ENCODE measurements at regions not wholly inside any gene's neighbourhood (a gene's known extent, or its start where the extent isn't known, plus 50 kb on each side); places are given as distances from the start of the nearest gene placed in this dataset.
A peak's percentile ranks its signal among the peaks of the same experiment; 100 is the strongest.

DNA sequence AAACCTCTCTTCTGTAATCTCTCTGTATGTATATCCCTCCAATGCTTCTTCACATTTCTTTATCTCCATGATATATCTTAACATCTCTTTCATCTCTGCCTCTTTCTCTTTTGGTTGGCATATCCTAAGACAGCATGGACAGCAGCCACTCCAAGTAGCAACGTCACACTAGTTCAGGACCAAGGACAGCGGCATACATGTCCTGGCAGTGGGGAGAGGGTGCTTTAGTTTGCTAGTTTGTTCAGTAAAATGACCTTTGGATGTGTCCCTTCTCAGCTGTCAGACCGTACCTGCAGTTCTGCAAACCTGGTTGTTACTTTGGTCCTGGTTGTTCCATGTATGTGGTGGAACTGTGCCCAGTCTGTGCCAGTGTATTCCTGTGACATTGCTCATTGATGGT, 225.6 kb upstream of the ROPN1 start (continued):
- TF ChIP-seq, protein P1, sequence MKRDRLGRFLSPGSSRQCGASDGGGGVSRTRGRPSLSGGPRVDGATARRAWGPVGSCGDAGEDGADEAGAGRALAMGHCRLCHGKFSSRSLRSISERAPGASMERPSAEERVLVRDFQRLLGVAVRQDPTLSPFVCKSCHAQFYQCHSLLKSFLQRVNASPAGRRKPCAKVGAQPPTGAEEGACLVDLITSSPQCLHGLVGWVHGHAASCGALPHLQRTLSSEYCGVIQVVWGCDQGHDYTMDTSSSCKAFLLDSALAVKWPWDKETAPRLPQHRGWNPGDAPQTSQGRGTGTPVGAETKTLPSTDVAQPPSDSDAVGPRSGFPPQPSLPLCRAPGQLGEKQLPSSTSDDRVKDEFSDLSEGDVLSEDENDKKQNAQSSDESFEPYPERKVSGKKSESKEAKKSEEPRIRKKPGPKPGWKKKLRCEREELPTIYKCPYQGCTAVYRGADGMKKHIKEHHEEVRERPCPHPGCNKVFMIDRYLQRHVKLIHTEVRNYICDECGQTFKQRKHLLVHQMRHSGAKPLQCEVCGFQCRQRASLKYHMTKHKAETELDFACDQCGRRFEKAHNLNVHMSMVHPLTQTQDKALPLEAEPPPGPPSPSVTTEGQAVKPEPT (CRISPR knock-in tag; IDR thresholded peaks at IDR 0.05; ENCODE audit: low read depth), result peak; percentile 42; the same call in 1 of the 2 replicates
- TF ChIP-seq, protein P2, sequence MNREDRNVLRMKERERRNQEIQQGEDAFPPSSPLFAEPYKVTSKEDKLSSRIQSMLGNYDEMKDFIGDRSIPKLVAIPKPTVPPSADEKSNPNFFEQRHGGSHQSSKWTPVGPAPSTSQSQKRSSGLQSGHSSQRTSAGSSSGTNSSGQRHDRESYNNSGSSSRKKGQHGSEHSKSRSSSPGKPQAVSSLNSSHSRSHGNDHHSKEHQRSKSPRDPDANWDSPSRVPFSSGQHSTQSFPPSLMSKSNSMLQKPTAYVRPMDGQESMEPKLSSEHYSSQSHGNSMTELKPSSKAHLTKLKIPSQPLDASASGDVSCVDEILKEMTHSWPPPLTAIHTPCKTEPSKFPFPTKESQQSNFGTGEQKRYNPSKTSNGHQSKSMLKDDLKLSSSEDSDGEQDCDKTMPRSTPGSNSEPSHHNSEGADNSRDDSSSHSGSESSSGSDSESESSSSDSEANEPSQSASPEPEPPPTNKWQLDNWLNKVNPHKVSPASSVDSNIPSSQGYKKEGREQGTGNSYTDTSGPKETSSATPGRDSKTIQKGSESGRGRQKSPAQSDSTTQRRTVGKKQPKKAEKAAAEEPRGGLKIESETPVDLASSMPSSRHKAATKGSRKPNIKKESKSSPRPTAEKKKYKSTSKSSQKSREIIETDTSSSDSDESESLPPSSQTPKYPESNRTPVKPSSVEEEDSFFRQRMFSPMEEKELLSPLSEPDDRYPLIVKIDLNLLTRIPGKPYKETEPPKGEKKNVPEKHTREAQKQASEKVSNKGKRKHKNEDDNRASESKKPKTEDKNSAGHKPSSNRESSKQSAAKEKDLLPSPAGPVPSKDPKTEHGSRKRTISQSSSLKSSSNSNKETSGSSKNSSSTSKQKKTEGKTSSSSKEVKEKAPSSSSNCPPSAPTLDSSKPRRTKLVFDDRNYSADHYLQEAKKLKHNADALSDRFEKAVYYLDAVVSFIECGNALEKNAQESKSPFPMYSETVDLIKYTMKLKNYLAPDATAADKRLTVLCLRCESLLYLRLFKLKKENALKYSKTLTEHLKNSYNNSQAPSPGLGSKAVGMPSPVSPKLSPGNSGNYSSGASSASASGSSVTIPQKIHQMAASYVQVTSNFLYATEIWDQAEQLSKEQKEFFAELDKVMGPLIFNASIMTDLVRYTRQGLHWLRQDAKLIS (CRISPR knock-in tag; IDR thresholded peaks at IDR 0.05), result no peak
- TF ChIP-seq, protein P3, sequence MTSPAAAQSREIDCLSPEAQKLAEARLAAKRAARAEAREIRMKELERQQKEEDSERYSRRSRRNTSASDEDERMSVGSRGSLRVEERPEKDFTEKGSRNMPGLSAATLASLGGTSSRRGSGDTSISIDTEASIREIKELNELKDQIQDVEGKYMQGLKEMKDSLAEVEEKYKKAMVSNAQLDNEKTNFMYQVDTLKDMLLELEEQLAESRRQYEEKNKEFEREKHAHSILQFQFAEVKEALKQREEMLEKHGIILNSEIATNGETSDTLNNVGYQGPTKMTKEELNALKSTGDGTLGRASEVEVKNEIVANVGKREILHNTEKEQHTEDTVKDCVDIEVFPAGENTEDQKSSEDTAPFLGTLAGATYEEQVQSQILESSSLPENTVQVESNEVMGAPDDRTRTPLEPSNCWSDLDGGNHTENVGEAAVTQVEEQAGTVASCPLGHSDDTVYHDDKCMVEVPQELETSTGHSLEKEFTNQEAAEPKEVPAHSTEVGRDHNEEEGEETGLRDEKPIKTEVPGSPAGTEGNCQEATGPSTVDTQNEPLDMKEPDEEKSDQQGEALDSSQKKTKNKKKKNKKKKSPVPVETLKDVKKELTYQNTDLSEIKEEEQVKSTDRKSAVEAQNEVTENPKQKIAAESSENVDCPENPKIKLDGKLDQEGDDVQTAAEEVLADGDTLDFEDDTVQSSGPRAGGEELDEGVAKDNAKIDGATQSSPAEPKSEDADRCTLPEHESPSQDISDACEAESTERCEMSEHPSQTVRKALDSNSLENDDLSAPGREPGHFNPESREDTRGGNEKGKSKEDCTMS (CRISPR knock-in tag; conservative IDR thresholded peaks at IDR 0.05), result 0 out of 2 replicates have a peak, but pooled peaks have one; percentile 72
- TF ChIP-seq ZNF615 (CRISPR knock-in tag; IDR thresholded peaks at IDR 0.05; ENCODE audit: borderline replicate concordance), result 0 out of 2 replicates have a peak, but pooled peaks have one; percentile 25
- TF ChIP-seq ETV5 (CRISPR knock-in tag; IDR thresholded peaks at IDR 0.05; ENCODE audit: borderline replicate concordance), result peak; percentile 60; the same call in 1 of the 2 replicates
- TF ChIP-seq, protein P4, sequence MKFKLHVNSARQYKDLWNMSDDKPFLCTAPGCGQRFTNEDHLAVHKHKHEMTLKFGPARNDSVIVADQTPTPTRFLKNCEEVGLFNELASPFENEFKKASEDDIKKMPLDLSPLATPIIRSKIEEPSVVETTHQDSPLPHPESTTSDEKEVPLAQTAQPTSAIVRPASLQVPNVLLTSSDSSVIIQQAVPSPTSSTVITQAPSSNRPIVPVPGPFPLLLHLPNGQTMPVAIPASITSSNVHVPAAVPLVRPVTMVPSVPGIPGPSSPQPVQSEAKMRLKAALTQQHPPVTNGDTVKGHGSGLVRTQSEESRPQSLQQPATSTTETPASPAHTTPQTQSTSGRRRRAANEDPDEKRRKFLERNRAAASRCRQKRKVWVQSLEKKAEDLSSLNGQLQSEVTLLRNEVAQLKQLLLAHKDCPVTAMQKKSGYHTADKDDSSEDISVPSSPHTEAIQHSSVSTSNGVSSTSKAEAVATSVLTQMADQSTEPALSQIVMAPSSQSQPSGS (CRISPR knock-in tag; IDR thresholded peaks at IDR 0.05), result peak; percentile 86
- TF ChIP-seq SMYD3 (CRISPR knock-in tag; IDR thresholded peaks at IDR 0.05), result peak; percentile 40; the same call in 1 of the 2 replicates
- TF ChIP-seq ZNF30 (CRISPR knock-in tag; IDR thresholded peaks at IDR 0.05), result no peak
- TF ChIP-seq ZNF788 (CRISPR knock-in tag; IDR thresholded peaks at IDR 0.05; ENCODE audit: borderline replicate concordance), result peak; percentile 25; the same call in 1 of the 2 replicates
- TF ChIP-seq KLF13 (CRISPR knock-in tag; IDR thresholded peaks at IDR 0.05), result no peak
- TF ChIP-seq DNMT3B (CRISPR knock-in tag; conservative IDR thresholded peaks at IDR 0.05), result peak; percentile 94; the same call in 1 of the 2 replicates
- no peak for TF ChIP-seq ZNF121 (CRISPR knock-in tag; IDR thresholded peaks at IDR 0.05)
- TF ChIP-seq ZNF124 (CRISPR knock-in tag; IDR thresholded peaks at IDR 0.05), result peak; percentile 94; the same call in 1 of the 2 replicates
- TF ChIP-seq KMT2A (CRISPR knock-in tag; IDR thresholded peaks at IDR 0.05), result no peak
- TF ChIP-seq ZNF326 (CRISPR knock-in tag; IDR thresholded peaks at IDR 0.05; ENCODE audit: borderline replicate concordance), result no peak
- TF ChIP-seq ZNF749 (CRISPR knock-in tag; IDR thresholded peaks at IDR 0.05; ENCODE audit: borderline replicate concordance), result peak; percentile 66; the same call in 1 of the 2 replicates
- peak; percentile 80 for TF ChIP-seq KDM4B (CRISPR knock-in tag; IDR thresholded peaks at IDR 0.05)
- TF ChIP-seq AGO2 (optimal IDR thresholded peaks at IDR 0.05; ENCODE audit: low read depth, low read length), result no peak
- TF ChIP-seq, protein P5, sequence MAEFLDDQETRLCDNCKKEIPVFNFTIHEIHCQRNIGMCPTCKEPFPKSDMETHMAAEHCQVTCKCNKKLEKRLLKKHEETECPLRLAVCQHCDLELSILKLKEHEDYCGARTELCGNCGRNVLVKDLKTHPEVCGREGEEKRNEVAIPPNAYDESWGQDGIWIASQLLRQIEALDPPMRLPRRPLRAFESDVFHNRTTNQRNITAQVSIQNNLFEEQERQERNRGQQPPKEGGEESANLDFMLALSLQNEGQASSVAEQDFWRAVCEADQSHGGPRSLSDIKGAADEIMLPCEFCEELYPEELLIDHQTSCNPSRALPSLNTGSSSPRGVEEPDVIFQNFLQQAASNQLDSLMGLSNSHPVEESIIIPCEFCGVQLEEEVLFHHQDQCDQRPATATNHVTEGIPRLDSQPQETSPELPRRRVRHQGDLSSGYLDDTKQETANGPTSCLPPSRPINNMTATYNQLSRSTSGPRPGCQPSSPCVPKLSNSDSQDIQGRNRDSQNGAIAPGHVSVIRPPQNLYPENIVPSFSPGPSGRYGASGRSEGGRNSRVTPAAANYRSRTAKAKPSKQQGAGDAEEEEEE (CRISPR knock-in tag; IDR thresholded peaks at IDR 0.05; ENCODE audit: borderline replicate concordance), result 0 out of 2 replicates have a peak, but pooled peaks have one; percentile 53

Data from HepG2 (cell line).